HuH-7.5 (cell line): ENCODE measurements at regions not wholly inside any gene's neighbourhood (a gene's known extent, or its start where the extent isn't known, plus 50 kb on each side); places are given as distances from the start of the nearest gene placed in this dataset.

Experiments used
- DNase-seq: peaks from one replicate; pipeline ENCODE4 v3.0.0; 2011; ENCODE audit warnings: low spot score

DNA sequence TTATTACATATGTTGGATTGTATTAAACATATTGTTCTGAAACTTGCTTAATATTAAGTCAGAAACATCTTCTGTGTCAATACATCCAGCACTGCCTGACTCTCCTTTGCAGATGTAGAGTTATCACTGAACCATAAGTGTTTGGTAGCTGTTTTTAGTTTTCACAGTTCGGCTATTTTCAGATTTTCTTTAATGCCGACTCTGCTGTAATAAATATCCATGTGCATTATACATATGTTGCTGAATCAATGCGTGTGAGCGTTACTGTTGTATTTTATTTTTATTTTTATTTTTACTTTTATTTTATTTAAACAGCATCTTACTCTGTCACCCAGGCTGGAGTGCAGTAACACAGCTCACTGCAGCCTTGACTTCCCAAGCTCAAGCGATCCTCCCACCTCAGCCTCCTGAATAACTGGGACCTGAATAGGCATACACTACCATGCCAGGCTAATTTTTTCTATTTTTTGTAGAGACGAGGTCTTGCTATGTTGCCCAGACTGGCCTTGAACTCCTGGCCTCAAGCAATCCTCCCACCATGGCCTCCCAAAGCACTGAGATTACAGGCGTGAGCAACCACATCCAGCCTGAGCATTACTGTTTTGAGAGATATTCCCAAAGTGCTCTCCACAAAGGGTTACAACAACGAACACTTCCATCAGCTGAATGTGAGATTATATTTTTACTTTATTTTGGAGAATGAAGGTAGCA lies 50.7 kb upstream of the NOCT start:
- DNase-seq: no peak

DNA sequence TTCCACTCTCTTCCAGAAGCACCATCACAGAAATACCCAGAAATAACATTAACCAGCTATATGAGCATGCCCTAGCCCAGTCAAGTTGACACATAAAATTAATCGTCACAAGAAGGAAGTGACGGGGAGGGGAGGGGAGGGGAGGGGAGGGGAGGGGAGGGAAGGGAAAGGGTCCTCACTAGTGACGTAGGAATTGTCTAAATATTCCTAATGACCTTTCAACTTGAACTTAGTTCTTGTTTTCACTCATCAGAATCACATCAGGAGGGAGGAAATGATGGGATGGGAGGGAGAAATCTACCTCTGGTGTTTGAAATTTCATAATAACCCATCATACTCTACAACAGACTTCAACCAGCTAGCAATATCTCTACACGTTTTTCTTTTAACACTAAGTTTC lies 52.2 kb upstream of the NOCT start:
- no peak for DNase-seq

DNA sequence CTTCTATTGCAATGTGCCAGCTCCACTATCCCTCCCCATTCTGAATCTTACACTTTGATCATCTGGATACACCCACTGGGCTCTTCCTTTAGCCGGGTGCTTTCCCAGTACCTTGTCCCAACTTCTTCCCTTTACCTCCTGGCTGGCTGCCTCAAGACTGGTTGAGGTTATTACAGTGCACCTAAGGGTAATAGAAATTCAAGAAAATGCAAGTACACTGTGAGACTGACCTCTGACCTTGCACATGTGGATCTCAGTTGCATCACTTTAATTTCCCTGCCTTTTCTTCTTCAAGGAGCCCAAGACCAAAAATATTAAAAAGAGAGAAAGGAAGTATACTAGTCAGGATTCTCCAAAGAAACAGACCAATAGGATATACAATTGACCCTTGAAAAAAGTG lies 53.9 kb upstream of the NOCT start:
- DNase-seq: no peak

DNA sequence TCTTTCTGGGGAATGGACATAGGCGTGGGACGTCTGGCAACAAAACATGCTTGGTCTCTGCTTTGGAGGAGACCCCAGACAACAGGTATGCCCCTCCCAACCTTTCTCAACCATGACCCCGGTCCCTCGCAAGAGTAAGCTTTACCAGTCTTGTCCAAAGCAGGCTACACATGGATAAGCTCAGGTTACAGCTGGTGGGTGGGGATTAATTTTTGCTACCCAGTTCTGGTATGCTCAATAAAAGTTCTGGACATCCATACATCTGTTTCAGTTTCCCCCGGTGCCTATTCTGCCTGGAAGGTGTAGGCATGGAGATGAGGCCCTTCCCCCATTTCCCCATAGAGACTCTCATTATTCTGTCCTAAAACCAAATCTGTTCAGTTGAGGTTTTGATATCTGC lies 54.5 kb upstream of the NOCT start:
- DNase-seq: no peak

DNA sequence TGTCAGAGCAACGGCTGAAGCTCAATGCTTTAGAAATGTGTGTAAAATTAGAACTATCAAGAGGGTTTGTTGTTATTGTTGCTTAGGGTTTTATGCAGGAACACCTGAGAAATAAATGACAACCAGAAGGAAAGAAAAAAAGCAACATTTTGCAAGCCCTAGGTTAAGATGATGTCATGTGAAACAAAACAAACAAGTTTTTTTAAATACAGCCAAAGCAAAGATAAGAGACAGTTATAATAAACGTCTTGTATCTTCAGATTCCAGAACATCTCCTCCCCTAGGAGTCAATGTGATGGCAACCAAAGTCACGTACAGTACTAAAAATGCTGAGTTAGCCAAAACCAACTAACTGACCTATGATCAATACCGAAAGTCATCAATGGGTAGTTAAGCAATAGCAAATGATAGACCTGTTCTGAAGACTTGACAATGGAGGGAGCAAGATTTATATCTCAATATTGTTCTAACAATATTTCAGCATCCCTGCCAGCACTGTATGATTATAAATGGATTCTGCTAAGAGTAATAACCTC lies 55.3 kb upstream of the NOCT start:
- no peak for DNase-seq

DNA sequence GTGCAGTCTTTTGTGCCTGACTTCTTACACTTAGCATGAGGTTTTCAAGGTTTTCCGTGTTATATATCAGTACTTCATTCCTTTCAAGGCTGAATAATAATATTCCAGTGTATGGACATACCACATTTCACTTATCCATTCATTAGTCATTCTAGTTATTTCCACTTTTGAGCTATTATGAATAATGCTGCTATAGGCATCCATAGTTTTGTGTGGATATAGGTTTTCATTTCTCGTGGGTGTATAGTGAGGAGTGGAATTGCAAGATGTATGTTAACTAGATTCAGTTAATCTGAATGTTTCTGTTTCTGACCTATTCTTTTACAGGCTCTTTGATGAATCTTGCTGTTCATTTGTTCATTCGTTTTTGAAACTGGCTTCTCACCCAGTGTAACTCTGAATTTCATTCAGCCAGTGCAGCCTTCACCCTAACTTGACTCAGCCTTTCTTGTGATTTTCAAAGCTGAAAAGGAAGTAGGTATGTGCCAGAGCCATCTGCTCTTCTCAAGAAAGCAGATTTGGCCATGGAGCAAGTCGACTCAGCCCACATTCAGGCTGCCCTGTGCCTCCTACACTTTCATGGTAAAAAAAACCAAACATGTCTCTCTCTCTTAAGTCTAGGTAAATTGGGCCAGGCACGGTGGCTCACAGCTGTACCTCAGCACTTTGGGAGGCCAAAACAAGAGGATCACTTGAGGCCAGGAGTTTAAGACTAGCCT lies 56.3 kb upstream of the NOCT start:
- no peak for DNase-seq

DNA sequence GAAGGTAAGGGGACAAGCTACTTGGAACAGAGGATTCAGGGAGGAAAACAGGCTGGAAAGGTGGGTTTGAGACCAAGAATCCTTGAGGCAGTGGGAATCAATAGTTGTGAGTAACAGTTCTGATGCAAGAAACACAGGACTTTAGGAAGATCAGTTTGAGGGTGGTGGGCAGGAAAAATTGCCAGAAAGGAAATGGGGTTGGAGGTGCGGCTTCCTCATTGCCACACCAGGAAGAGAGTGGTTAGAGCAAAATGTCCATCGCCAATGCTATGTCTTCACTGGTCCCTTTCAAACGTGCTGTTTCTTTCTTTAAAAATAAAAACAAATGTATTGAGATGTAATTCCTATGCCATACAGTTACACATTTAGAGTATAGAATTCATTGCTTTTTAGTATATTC lies 57.1 kb upstream of the NOCT start:
- DNase-seq: no peak

DNA sequence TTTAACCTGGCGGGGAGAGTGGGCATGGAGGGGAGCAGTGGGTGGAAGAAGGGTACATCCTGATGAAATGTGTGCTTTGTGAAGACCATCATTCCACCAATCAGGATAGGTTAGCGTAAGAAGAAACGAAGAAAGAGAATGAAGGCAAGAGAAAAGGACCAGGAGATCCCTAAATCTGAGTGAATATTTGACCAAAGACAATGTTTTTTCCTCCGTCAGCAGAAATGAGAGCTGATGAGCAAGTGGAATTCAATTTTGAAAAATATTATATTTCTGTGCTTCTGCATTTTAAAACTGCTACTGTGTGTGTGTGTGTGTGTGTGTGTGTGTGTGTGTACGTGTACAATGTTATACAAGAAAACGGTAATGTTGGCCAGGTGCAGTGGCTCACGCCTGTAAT lies 58.3 kb upstream of the NOCT start:
- no peak for DNase-seq

DNA sequence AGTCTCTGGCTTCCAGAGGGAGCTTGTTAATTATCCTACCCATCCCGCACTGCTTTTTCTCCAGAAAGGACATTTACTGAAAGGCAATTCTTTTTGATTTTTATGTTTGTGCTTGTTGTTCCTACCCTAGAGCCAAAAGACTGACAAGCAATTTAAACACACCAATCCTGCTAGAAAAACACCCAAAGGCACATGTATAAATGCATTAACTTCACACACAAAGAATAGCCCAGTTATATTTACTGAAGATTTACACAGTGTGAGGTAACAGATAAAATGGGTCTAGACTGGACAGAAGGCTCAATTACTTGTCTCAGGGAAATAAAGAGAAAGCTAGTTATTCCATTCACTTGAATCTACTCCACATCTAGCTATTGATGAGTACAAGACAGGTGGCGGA lies 61.2 kb upstream of the NOCT start:
- DNase-seq: no peak

DNA sequence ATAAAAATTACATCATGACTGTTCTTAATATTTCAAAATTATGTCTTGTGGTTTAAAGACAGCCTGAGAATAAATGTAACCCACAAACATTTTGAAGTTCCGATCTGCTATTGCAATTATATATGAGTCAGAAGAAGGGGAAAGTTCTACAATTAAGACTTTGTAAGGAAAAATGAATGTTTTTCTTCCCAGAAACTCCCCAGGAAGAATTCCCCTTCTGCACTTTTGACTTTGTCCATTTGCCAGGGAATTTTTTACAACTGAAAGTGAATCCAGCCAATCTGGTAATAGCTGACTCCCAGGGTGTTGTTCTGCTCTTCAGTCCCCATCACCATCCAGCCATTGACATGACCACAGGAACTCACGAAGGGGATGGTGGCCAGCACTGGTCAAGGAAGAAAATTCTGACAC lies 61.6 kb upstream of the NOCT start:
- no peak for DNase-seq

DNA sequence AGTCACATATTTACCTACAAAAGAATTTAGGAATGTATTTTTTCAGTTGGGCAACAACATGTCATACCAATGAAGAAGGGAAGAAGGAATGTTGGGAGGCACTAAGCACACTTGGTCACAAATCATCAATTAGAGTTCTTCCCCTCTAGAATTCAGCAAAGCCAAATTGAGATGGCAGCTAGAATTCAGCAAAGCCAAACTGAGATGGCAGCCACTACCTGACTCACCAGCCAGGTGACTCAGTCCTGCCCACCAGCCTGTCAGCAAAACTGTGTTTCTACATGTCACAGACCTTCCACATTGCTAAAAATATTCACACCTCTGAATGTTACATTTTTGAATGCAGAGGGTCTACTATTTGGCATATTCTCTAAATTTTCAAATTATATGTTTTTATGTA lies 63.2 kb upstream of the NOCT start:
- no peak for DNase-seq

DNA sequence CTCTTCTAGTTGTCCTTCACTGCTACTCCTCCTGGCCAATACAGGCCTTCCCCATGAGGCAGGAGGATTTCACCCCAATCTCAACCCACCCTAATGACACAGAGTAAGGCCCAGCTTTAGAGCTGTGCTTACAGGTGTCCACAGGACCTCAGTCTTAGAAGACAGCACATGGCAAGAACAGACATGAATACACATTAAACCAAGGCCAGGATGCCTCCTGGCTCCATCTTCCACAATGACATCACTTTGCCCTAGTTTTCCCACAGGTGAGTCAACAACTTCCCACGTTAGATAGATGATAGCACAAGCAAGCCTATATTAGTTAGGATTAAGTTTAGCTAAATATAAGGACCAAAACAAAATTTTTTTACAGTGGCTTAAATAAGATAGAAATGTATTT lies 63.8 kb upstream of the NOCT start:
- DNase-seq: no peak

DNA sequence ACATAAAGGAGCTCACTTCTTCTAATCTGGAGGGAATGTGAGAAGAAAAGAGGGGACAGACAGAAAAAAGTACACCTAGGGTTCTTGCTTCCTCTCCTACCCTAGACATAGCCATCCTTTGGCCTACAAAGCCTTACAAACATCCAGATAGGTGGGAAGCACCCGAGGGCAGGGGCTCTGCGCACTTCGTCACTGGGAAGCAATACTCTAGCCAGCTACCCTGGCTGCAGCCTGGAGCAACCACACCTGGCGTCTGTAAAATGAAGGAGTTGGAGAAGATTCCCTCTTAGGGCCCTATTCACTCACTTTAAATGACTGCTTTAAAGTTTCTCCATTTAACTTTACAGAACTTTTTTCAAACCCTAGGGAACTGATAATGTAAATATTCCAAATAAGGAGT lies 65.7 kb upstream of the NOCT start:
- no peak for DNase-seq

DNA sequence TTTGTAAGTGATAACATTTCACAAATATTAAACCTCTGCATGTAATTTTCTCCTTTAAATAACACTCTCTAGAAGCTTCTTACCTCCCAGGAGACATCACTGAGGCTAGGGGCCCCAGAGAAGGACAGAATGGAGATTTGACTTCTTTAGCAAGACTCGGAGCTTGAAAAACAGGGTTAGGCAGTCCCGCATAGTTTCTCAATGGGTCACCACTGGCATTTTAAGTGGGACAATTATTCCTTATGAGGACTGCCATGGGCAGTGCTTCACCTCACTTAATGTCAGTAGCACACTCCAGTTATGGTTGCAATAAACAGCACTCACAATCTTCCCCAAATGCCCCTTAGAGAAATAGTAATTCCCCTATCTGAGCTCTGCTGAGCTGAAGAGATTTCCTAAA lies 66.7 kb upstream of the NOCT start:
- no peak for DNase-seq

DNA sequence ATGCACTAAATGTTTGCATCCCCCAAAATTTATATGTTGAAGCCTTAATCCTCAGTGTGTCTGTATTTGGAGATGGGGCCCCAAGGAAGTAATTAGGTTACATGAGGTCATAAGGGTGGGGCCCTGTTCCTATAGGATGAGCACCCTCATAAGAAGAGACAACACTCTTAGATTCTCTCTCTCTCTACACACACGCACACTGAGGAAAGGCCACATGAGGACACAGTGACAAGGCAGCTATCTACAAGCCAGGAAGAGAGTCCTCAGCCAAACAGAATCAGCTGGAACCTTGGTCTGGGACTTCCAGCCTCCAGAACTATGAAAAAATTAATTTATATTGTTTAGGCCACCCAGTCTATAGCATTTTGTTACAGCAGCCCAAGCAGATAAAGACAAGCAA lies 69.3 kb upstream of the NOCT start:
- no peak for DNase-seq

DNA sequence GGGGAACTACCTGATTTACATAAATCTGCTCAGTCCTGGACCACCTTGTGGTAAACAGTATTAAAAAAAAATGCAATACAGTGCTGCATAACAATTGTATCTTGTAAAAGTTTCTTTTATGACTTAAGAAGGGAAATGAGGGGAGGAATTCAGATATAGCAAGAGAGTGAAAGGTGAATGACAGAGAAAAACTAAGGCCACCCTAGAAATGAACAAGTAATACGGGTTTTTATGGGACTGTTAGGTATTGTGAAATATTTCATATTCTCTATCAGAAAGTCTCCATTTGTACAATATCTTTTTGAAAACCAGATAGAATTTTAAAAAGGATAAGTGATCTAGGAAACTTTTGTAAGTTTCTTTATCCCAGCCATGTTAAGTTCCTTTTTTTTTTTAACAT lies 69.7 kb upstream of the NOCT start:
- no peak for DNase-seq

DNA sequence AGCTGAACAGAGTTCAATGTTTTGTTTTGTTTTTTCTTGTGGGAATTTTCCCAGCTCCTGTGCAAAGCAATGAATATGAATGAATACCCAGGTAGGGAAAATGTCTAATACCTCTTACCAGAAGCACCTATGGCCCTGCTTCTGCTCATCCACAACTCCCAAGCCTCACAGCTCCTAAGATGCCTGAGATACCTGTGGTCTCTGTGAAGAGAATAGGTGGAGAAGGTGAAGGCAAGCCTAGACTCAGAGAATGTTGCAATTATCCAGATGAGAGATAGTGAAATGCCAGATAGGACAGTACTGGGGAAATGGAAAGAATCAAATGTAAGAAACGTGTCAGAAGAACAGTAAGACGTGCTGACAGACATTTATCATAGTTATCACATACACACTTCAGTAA lies 70.2 kb upstream of the NOCT start:
- no peak for DNase-seq

DNA sequence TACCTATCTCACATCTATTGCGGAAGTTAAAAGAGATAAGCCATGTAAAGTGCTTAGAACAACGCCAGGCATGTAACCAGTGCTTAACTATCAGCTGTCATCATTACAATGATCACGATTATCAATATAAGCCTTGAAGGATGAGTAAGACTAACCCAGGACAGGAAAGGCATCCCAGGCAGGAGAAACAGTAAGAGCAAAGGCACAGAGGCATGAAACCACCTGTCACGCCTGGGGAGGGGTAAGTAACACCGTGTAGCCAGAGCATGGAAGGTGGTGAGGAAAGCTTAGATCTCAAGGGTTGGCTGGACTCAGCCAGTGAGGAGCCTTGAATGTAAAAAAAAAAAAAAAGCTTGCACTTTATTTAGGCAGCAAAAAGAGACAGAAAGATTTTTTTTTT lies 71.7 kb upstream of the NOCT start:
- DNase-seq: no peak

DNA sequence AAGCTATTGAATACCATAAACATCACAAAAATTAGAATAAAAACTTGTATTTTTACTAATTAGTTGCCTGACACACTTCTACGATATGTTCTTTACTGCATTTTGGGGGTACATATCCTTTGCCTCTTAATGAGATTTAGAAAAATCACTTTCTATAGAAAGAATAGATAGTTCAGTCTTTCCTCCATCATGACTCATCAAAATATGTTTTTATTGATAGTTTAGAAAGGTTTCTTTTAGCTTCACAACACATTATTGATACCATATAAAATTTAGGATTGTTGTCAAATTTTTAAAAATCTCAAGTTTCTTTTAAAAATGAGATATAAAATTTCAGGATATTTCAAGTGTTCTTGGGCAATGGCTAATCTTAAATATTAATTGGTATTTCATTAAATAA lies 74.5 kb upstream of the NOCT start:
- DNase-seq: no peak

DNA sequence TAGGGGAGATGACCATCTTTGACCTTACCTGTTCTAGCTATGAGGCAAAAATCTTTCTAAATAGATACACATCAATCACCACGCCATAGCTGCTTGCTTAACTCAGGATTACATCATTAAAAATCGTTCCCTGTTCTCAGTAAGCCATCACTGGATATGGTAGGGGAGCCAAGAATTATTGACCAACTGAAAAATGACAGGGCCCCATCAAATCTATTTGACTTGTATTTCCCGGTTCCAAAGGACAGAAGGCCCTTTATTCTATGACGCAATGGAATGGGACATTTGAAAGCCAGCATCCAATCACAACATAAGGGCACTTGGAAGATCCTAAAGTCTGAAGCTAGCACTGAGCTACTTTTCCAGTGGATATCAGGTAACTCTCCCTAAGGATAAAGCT lies 75.6 kb upstream of the NOCT start:
- peak; percentile 8 for DNase-seq

DNA sequence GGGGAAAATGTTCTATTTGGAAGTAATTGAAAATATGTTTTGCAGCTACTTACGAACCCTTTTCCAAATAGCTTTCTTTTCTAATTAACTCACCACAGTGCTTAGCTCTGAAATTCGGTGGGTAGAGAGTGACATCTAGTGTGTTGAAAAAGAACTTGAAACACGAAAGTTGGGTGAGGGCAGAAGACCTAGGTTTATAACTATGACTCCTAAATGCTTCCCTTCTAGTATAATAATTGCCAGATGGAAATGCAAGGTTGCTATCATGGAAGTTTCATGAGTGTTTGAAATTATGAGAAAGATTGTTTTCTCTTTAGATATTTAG lies 77.3 kb upstream of the NOCT start:
- DNase-seq: no peak

DNA sequence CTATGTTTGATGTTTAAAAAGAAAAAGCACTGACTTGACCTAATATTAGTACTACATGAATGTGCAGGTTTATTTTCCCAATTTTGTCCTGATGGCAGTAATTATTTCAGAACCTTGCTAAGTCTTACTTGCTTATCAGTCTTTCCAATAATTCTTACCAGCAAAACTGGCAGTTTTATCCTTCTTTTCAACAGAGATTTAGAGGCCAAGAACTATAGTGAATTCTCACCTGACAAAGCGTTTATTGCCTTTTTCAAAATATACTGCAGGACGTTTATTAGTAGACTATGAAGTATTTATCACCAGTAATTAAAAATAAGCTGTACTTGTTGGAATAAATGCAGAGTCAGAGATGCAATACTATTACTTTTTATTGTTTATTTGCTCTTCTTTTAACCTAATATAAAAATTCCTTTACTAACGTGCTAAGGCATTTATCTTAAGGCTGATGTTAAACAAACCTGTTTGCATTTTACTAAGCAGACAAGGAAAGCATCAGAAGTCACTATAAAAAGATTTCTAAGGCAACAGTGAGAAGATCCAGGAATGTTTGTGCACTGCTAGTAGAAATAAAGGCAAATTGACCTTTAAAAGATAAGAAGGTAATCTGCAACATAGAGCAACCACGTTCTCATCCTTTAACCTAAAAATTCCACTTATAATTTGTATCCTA lies 80.3 kb upstream of the NOCT start:
- DNase-seq: no peak

DNA sequence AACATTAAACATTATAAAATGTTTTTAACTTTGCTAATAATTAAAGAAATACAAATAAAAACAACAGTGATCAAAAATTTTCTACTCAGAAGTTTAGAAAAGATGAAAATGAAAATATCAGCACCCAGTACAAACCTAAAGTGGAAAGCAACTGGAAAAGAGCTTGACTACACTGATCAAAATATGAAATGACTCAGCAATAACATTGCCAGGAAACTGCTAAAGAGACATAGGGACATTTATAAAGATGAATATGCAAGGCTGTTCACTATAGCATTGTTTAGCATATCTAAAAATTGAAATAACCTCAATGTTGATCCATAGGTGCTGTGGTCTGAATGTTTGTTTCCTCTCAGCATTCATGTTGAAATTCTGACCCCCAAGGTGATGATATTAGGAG lies 88.5 kb upstream of the NOCT start:
- DNase-seq: no peak

DNA sequence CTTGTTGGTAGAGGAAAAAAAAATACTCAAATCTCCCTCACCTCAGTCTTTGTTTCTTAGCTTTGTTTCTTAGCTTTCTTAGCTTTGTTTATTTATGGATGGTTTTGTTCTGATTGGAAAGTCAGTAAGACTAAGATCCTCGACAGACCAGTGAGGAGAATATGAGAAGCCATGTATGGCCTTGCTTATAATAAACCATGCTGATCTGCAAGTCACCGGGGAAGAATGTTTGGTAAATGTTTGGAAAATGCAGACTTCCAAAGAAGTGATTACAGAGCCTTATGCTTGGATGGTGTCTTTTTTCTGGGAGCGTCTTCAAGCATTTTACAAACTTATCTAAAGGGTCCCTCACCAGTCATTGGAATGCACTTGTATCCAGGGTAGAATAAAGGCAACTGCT lies 90.1 kb upstream of the NOCT start:
- DNase-seq: no peak
